HAP-1 (cell line): ENCODE measurements at regions not wholly inside any gene's neighbourhood (a gene's known extent, or its start where the extent isn't known, plus 50 kb on each side); places are given as distances from the start of the nearest gene placed in this dataset.

Source experiments
- DNase-seq, 2 experiments: peaks; one replicate each; pipeline ENCODE4 v3.0.0-alpha.2; 2016 to 2020; ENCODE audit warnings: low spot score in 2 of 2
- H3K27me3 ChIP-seq: fragments of 250-450 bp; sonication (Bioruptor Pico); 2 replicates; pipeline ENCODE4 v1.5.1; 2020; ENCODE audit warnings: low read depth, mild to moderate bottlenecking, moderate library complexity
- H3K36me3 ChIP-seq: fragments of 250-450 bp; sonication (Bioruptor Pico); replicated peaks from 2 replicates; pipeline ENCODE4 v1.5.1; 2020; ENCODE audit warnings: mild to moderate bottlenecking
- H3K4me1 ChIP-seq: fragments of 250-450 bp; sonication (Bioruptor Pico); 2 replicates; pipeline ENCODE4 v1.5.1; 2020; ENCODE audit warnings: mild to moderate bottlenecking
- H3K4me3 ChIP-seq: fragments of 250-450 bp; sonication (Bioruptor Pico); 2 replicates; pipeline ENCODE4 v1.5.1; 2020; ENCODE audit warnings: mild to moderate bottlenecking, moderate library complexity
- H3K9me3 ChIP-seq: fragments of 250-450 bp; sonication (Bioruptor Pico); 2 replicates; pipeline ENCODE4 v1.5.1; 2020; ENCODE audit warnings: mild to moderate bottlenecking, moderate library complexity
- in situ Hi-C: fragments of 300-500 bp; cut with MboI; formaldehyde crosslinking; loops from 3 replicates; pipeline ENCODE4 v1.14.3; 2020; ENCODE audit warnings: low sequenced_read_pairs, inconsistent platforms, mixed read lengths

- no peak for DNase-seq
- Histone ChIP-seq H3K27me3 (no peaks in the 10 kb centered on the region), H3K36me3 (no peaks in the 10 kb centered on the region), H3K4me3 (no peak overlapping the region), H3K9me3 (no peaks in the 10 kb centered on the region), H3K4me1 (peaks cover 4% of the 10 kb centered on the region; the same call in 1 of the 2 replicates)
- in situ Hi-C loops = no loop called here
Measured at GRCh38 chr14:85413836-85414526, 116.0 kb upstream of the FLRT2 start.

- Histone ChIP-seq H3K36me3 (no peaks in the 10 kb centered on the region), H3K27me3 (no peaks in the 10 kb centered on the region), H3K4me1 (no peaks in the 10 kb centered on the region), H3K4me3 (no peak overlapping the region), H3K9me3 (no peaks in the 10 kb centered on the region)
- no peak for DNase-seq
- in situ Hi-C loops = no loop called here
Measured at GRCh38 chr14:85415015-85415712, 114.8 kb upstream of the FLRT2 start.

- Histone ChIP-seq H3K4me1 (no peaks in the 10 kb centered on the region), H3K36me3 (no peaks in the 10 kb centered on the region), H3K27me3 (no peaks in the 10 kb centered on the region), H3K9me3 (no peaks in the 10 kb centered on the region), H3K4me3 (no peak overlapping the region)
- DNase-seq = no peak
- in situ Hi-C loops = no loop called here
Measured at GRCh38 chr14:85416771-85417170, 113.2 kb upstream of the FLRT2 start.

- in situ Hi-C loops = no loop called here
- no peaks in the 10 kb centered on the region for H3K4me1 ChIP-seq
- DNase-seq = no peak
Measured at GRCh38 chr14:85417396-85417795, 112.5 kb upstream of the FLRT2 start.

GRCh38 chr14:85418721-85419120 is 111.2 kb upstream of the FLRT2 start:
- H3K27me3 ChIP-seq = no peaks in the 10 kb centered on the region
- H3K4me1 ChIP-seq = no peaks in the 10 kb centered on the region
- H3K4me3 ChIP-seq = no peak overlapping the region
- H3K9me3 ChIP-seq = no peaks in the 10 kb centered on the region
- no peak for DNase-seq
- in situ Hi-C loops = no loop called here
- H3K36me3 ChIP-seq = no peaks in the 10 kb centered on the region

More at GRCh38 chr14:85417396-85417795, 112.5 kb upstream of the FLRT2 start:
- no peaks in the 10 kb centered on the region for H3K36me3 ChIP-seq
- H3K9me3 ChIP-seq = no peaks in the 10 kb centered on the region
- no peak overlapping the region for H3K4me3 ChIP-seq
- H3K27me3 ChIP-seq = no peaks in the 10 kb centered on the region

- no peak overlapping the region for H3K4me3 ChIP-seq
- no peaks in the 10 kb centered on the region for H3K36me3 ChIP-seq
- H3K4me1 ChIP-seq = no peaks in the 10 kb centered on the region
- no peaks in the 10 kb centered on the region for H3K27me3 ChIP-seq
- no peaks in the 10 kb centered on the region for H3K9me3 ChIP-seq
- DNase-seq = no peak
- in situ Hi-C loops = no loop called here
Measured at GRCh38 chr14:85420278-85420677, 109.7 kb upstream of the FLRT2 start.

GRCh38 chr14:85420707-85421106 is 109.2 kb upstream of the FLRT2 start:
- H3K4me3 ChIP-seq = no peak overlapping the region
- in situ Hi-C loops = no loop called here
- no peaks in the 10 kb centered on the region for H3K9me3 ChIP-seq
- DNase-seq = no peak
- H3K4me1 ChIP-seq = no peaks in the 10 kb centered on the region
- no peaks in the 10 kb centered on the region for H3K36me3 ChIP-seq
- H3K27me3 ChIP-seq = no peaks in the 10 kb centered on the region

GRCh38 chr14:85421186-85421877 is 108.6 kb upstream of the FLRT2 start:
- in situ Hi-C loops = no loop called here
- no peak for DNase-seq

GRCh38 chr14:85423889-85424288 is 106.1 kb upstream of the FLRT2 start:
- no peak for DNase-seq
- H3K4me1 ChIP-seq = no peaks in the 10 kb centered on the region
- in situ Hi-C loops = no loop called here
- no peak overlapping the region for H3K4me3 ChIP-seq
- no peaks in the 10 kb centered on the region for H3K9me3 ChIP-seq
- no peaks in the 10 kb centered on the region for H3K27me3 ChIP-seq
- no peaks in the 10 kb centered on the region for H3K36me3 ChIP-seq

More at GRCh38 chr14:85421186-85421877, 108.6 kb upstream of the FLRT2 start:
- Histone ChIP-seq H3K4me1 (no peaks in the 10 kb centered on the region), H3K4me3 (no peak overlapping the region), H3K9me3 (no peaks in the 10 kb centered on the region), H3K36me3 (no peaks in the 10 kb centered on the region), H3K27me3 (no peaks in the 10 kb centered on the region)

- no peaks in the 10 kb centered on the region for H3K9me3 ChIP-seq
- in situ Hi-C loops = no loop called here
- H3K4me1 ChIP-seq = no peaks in the 10 kb centered on the region
- no peak overlapping the region for H3K4me3 ChIP-seq
- no peaks in the 10 kb centered on the region for H3K36me3 ChIP-seq
- no peak for DNase-seq
- no peaks in the 10 kb centered on the region for H3K27me3 ChIP-seq
Measured at GRCh38 chr14:85425507-85425906, 104.4 kb upstream of the FLRT2 start.

- Histone ChIP-seq H3K36me3 (no peaks in the 10 kb centered on the region), H3K27me3 (no peaks in the 10 kb centered on the region), H3K4me3 (no peak overlapping the region), H3K4me1 (no peaks in the 10 kb centered on the region), H3K9me3 (no peaks in the 10 kb centered on the region)
- in situ Hi-C loops = no loop called here
- DNase-seq = no peak
Measured at GRCh38 chr14:85426068-85426935, 103.6 kb upstream of the FLRT2 start.

GRCh38 chr14:85428926-85429325 is 101.0 kb upstream of the FLRT2 start:
- Histone ChIP-seq H3K4me1 (no peaks in the 10 kb centered on the region), H3K4me3 (no peak overlapping the region), H3K9me3 (no peaks in the 10 kb centered on the region), H3K36me3 (no peaks in the 10 kb centered on the region), H3K27me3 (no peaks in the 10 kb centered on the region)
- in situ Hi-C loops = no loop called here
- no peak for DNase-seq

- H3K27me3 ChIP-seq = no peaks in the 10 kb centered on the region
- no peak overlapping the region for H3K4me3 ChIP-seq
- in situ Hi-C loops = no loop called here
- no peaks in the 10 kb centered on the region for H3K36me3 ChIP-seq
- no peaks in the 10 kb centered on the region for H3K9me3 ChIP-seq
- no peak for DNase-seq
- no peaks in the 10 kb centered on the region for H3K4me1 ChIP-seq
Measured at GRCh38 chr14:85437148-85437547, 92.8 kb upstream of the FLRT2 start.
